GM21381 (cell line): ENCODE measurements at regions not wholly inside any gene's neighbourhood (a gene's known extent, or its start where the extent isn't known, plus 50 kb on each side); places are given as distances from the start of the nearest gene placed in this dataset.
A peak's percentile ranks its signal among the peaks of the same experiment; 100 is the strongest.

Experiments used
- ATAC-seq: cut with Tn5 transposase; IDR thresholded peaks from one replicate; pipeline ENCODE4 v1.9.1; 2021; ENCODE audit warnings: mild to moderate bottlenecking, moderate library complexity; ENCODE audit not compliant: unreplicated experiment

GRCh38 chr6:105821027-105821426 is 265.1 kb upstream of the PRDM1 start:
- no peak for ATAC-seq

GRCh38 chr6:105819745-105820144 is 266.4 kb upstream of the PRDM1 start:
- ATAC-seq, result no peak

- ATAC-seq, result no peak
These were observed 267.6 kb upstream of the PRDM1 start for GRCh38 chr6:105818505-105818904.

- no peak for ATAC-seq
These were observed 268.2 kb upstream of the PRDM1 start for GRCh38 chr6:105817961-105818360.

GRCh38 chr6:105817370-105817769 is 268.8 kb upstream of the PRDM1 start:
- no peak for ATAC-seq

- ATAC-seq, result no peak
These were observed 269.3 kb upstream of the PRDM1 start for GRCh38 chr6:105816847-105817246.

GRCh38 chr6:105815661-105816555 is 270.2 kb upstream of the PRDM1 start:
- ATAC-seq, result no peak

GRCh38 chr6:105814745-105815536 is 271.2 kb upstream of the PRDM1 start:
- no peak for ATAC-seq

GRCh38 chr6:105810922-105811482 is 275.1 kb upstream of the PRDM1 start:
- no peak for ATAC-seq

GRCh38 chr6:105810105-105810921 is 275.8 kb upstream of the PRDM1 start:
- peak; percentile 74 for ATAC-seq

- no peak for ATAC-seq
These were observed 277.6 kb upstream of the PRDM1 start for GRCh38 chr6:105808571-105808970.

GRCh38 chr6:105807905-105808304 is 278.2 kb upstream of the PRDM1 start:
- no peak for ATAC-seq

- no peak for ATAC-seq
These were observed 279.6 kb upstream of the PRDM1 start for GRCh38 chr6:105806486-105806920.

- ATAC-seq, result no peak
These were observed 280.6 kb upstream of the PRDM1 start for GRCh38 chr6:105805501-105806023.

- ATAC-seq, result no peak
These were observed 281.7 kb upstream of the PRDM1 start for GRCh38 chr6:105804424-105804823.

- ATAC-seq, result no peak
These were observed 282.1 kb upstream of the PRDM1 start for GRCh38 chr6:105804000-105804399.

- no peak for ATAC-seq
These were observed 282.7 kb upstream of the PRDM1 start for GRCh38 chr6:105803442-105803841.

GRCh38 chr6:105802703-105803102 is 283.4 kb upstream of the PRDM1 start:
- ATAC-seq, result no peak

GRCh38 chr6:105800871-105801270 is 285.3 kb upstream of the PRDM1 start:
- ATAC-seq, result no peak

GRCh38 chr6:105800398-105800797 is 285.7 kb upstream of the PRDM1 start:
- no peak for ATAC-seq
